Astrocyte (in vitro differentiated cells and primary cell): ENCODE measurements at regions not wholly inside any gene's neighbourhood (a gene's known extent, or its start where the extent isn't known, plus 50 kb on each side); places are given as distances from the start of the nearest gene placed in this dataset.

ENCODE experiments used
- EZH2 ChIP-seq: IDR thresholded peaks from 2 replicates; pipeline ENCODE4 v1.6.1; 2012; ENCODE audit warnings: mild to moderate bottlenecking, low read length, inconsistent platforms; ENCODE audit not compliant: insufficient read depth
- TF ChIP-seq, protein P1 (sequence below): IDR thresholded peaks from 2 replicates; pipeline ENCODE4 v1.5.1; 2011; ENCODE audit warnings: low read depth, mild to moderate bottlenecking, inconsistent platforms, low read length, moderate library complexity; ENCODE audit not compliant: insufficient read depth

DNA sequence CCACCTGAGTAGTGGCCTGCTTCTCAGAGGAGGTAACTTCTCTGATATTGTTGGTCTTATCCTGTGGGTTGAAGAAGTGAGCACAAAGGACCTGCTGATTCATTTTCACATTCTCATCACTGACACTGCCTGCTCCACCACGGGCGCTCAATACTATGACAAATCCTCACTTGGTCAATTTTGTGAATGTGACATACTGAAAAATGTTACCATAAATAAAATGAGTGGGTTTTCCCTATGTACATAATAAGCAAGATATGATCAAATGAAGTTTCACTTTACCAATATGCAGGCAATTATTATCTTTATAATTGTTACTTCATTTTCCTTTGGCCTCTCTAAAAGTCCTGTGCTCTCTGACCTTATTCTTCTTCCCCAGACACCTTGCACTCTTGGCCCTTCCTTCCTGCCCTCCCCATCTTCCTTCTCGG, 71.5 kb upstream of the RIPOR2 start:
- TF ChIP-seq, protein P1, sequence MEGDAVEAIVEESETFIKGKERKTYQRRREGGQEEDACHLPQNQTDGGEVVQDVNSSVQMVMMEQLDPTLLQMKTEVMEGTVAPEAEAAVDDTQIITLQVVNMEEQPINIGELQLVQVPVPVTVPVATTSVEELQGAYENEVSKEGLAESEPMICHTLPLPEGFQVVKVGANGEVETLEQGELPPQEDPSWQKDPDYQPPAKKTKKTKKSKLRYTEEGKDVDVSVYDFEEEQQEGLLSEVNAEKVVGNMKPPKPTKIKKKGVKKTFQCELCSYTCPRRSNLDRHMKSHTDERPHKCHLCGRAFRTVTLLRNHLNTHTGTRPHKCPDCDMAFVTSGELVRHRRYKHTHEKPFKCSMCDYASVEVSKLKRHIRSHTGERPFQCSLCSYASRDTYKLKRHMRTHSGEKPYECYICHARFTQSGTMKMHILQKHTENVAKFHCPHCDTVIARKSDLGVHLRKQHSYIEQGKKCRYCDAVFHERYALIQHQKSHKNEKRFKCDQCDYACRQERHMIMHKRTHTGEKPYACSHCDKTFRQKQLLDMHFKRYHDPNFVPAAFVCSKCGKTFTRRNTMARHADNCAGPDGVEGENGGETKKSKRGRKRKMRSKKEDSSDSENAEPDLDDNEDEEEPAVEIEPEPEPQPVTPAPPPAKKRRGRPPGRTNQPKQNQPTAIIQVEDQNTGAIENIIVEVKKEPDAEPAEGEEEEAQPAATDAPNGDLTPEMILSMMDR: no peak
- TF ChIP-seq EZH2: no peak
